HCT116 (cell line): ENCODE measurements at regions not wholly inside any gene's neighbourhood (a gene's known extent, or its start where the extent isn't known, plus 50 kb on each side); places are given as distances from the start of the nearest gene placed in this dataset.

Experiments
- CEBPB ChIP-seq: IDR thresholded peaks from 2 replicates; pipeline ENCODE4 v1.6.1; 2012; ENCODE audit warnings: low read depth
- EGR1 ChIP-seq: IDR thresholded peaks from 2 replicates; pipeline ENCODE4 v1.6.1; 2012; ENCODE audit warnings: low read depth
- EZH2 ChIP-seq: fragments of 200-600 bp; sonication (generic); IDR thresholded peaks from 2 replicates; pipeline ENCODE4 v1.6.1; 2017; ENCODE audit warnings: antibody characterized with exemption, mixed run types
- EZH2phosphoT487 ChIP-seq: fragments of 200-600 bp; IDR thresholded peaks from 2 replicates; pipeline ENCODE4 v1.6.1; 2018; ENCODE audit warnings: antibody characterized with exemption, borderline replicate concordance
- JUND ChIP-seq: IDR thresholded peaks from 2 replicates; pipeline ENCODE4 v1.6.1; 2012
- POLR2A ChIP-seq: IDR thresholded peaks from 2 replicates; pipeline ENCODE4 v1.7.0; 2011; ENCODE audit warnings: borderline replicate concordance; ENCODE audit not compliant: insufficient read depth, insufficient read length; ENCODE audit errors: extremely low read depth
- POLR2AphosphoS5 ChIP-seq: IDR thresholded peaks from 2 replicates; pipeline ENCODE4 v1.6.1; 2011; ENCODE audit warnings: mild to moderate bottlenecking, low read depth, low read length, moderate library complexity
- RAD21 ChIP-seq: IDR thresholded peaks from 2 replicates; pipeline ENCODE4 v1.6.1; 2012; ENCODE audit warnings: low read depth, mild to moderate bottlenecking
- SP1 ChIP-seq: IDR thresholded peaks from 2 replicates; pipeline ENCODE4 v1.6.1; 2012; ENCODE audit warnings: low read depth
- TCF7L2 ChIP-seq: IDR thresholded peaks from 2 replicates; pipeline ENCODE4 v1.7.0; 2011; ENCODE audit warnings: borderline replicate concordance, inconsistent platforms; ENCODE audit not compliant: insufficient read depth, insufficient read length; ENCODE audit errors: extremely low read depth
- TF ChIP-seq, protein P1 (sequence below), 3 experiments: fragments of 200-600 bp in 1 of 3; sonication (generic) in 1 of 3; IDR thresholded peaks in 2 of 3; conservative IDR thresholded peaks in 1 of 3; 2 replicates each; pipeline ENCODE4 v1.5.1; 2012 to 2017; ENCODE audit warnings: low read depth in 2 of 3, low read length in 2 of 3, antibody characterized with exemption in 1 of 3, borderline replicate concordance in 1 of 3, control low read depth in 1 of 3, mild to moderate bottlenecking in 1 of 3, mixed read lengths in 1 of 3, mixed run types in 1 of 3, moderate library complexity in 1 of 3; ENCODE audit not compliant: insufficient read depth in 1 of 3
- TF ChIP-seq, protein P2 (sequence below): IDR thresholded peaks from 2 replicates; pipeline ENCODE4 v1.6.1; 2012; ENCODE audit warnings: low read depth
- TF ChIP-seq, protein P3 (sequence below): IDR thresholded peaks from 2 replicates; pipeline ENCODE4 v1.6.1; 2011; ENCODE audit warnings: mild to moderate bottlenecking, low read length, moderate library complexity; ENCODE audit not compliant: insufficient replicate concordance; ENCODE audit errors: extremely low read depth

DNA sequence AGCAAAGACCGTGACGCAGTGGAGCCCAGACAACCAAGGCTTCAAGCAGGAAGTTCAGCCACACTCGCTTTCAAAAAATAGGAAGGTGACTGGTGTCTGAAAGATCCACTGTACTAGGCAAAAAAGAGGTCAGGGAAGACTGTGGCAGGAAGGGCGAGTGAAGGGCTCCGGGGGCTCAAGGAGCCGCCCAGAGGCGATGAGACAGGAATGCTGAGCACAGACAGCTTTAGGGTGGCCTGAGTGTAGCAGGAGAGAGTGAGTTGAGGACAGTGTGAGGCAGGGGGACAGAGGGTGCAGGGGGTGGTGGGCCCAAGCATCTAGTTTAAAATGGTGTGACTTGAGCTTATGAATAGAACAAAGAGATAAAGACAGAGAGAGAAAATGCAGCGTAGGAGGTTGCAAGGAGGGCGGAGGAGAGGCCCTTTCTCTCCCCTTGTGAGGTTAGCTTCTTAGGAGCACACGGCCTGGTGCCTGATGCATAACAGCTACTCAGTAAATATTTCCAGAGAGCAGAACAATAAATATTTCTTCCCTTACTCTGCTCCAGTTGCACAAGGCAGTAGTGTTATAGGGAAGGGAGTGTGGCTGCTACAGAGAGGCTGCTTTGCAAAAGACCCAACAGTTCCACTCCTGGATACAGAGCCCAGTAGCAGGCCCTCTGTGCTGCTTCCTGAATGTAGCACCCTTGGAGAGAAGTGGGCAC is 789.7 kb upstream of the RAB6C start:
- TF ChIP-seq, protein P1, sequence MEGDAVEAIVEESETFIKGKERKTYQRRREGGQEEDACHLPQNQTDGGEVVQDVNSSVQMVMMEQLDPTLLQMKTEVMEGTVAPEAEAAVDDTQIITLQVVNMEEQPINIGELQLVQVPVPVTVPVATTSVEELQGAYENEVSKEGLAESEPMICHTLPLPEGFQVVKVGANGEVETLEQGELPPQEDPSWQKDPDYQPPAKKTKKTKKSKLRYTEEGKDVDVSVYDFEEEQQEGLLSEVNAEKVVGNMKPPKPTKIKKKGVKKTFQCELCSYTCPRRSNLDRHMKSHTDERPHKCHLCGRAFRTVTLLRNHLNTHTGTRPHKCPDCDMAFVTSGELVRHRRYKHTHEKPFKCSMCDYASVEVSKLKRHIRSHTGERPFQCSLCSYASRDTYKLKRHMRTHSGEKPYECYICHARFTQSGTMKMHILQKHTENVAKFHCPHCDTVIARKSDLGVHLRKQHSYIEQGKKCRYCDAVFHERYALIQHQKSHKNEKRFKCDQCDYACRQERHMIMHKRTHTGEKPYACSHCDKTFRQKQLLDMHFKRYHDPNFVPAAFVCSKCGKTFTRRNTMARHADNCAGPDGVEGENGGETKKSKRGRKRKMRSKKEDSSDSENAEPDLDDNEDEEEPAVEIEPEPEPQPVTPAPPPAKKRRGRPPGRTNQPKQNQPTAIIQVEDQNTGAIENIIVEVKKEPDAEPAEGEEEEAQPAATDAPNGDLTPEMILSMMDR (IDR thresholded peaks at IDR 0.05 in 2 of 3, conservative IDR thresholded peaks at IDR 0.05 in 1 of 3; ENCODE audit: borderline replicate concordance in 1 of 3, insufficient read depth in 1 of 3, low read depth in 2 of 3, low read length in 2 of 3): no peak
- TF ChIP-seq CEBPB (no peak), POLR2AphosphoS5 (no peak), EZH2phosphoT487 (no peak), POLR2A (no peak), JUND (no peak), EZH2 (no peak), TCF7L2 (no peak), RAD21 (no peak), SP1 (no peak), EGR1 (no peak)
- TF ChIP-seq, protein P2, sequence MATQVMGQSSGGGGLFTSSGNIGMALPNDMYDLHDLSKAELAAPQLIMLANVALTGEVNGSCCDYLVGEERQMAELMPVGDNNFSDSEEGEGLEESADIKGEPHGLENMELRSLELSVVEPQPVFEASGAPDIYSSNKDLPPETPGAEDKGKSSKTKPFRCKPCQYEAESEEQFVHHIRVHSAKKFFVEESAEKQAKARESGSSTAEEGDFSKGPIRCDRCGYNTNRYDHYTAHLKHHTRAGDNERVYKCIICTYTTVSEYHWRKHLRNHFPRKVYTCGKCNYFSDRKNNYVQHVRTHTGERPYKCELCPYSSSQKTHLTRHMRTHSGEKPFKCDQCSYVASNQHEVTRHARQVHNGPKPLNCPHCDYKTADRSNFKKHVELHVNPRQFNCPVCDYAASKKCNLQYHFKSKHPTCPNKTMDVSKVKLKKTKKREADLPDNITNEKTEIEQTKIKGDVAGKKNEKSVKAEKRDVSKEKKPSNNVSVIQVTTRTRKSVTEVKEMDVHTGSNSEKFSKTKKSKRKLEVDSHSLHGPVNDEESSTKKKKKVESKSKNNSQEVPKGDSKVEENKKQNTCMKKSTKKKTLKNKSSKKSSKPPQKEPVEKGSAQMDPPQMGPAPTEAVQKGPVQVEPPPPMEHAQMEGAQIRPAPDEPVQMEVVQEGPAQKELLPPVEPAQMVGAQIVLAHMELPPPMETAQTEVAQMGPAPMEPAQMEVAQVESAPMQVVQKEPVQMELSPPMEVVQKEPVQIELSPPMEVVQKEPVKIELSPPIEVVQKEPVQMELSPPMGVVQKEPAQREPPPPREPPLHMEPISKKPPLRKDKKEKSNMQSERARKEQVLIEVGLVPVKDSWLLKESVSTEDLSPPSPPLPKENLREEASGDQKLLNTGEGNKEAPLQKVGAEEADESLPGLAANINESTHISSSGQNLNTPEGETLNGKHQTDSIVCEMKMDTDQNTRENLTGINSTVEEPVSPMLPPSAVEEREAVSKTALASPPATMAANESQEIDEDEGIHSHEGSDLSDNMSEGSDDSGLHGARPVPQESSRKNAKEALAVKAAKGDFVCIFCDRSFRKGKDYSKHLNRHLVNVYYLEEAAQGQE: no peak
- TF ChIP-seq, protein P3, sequence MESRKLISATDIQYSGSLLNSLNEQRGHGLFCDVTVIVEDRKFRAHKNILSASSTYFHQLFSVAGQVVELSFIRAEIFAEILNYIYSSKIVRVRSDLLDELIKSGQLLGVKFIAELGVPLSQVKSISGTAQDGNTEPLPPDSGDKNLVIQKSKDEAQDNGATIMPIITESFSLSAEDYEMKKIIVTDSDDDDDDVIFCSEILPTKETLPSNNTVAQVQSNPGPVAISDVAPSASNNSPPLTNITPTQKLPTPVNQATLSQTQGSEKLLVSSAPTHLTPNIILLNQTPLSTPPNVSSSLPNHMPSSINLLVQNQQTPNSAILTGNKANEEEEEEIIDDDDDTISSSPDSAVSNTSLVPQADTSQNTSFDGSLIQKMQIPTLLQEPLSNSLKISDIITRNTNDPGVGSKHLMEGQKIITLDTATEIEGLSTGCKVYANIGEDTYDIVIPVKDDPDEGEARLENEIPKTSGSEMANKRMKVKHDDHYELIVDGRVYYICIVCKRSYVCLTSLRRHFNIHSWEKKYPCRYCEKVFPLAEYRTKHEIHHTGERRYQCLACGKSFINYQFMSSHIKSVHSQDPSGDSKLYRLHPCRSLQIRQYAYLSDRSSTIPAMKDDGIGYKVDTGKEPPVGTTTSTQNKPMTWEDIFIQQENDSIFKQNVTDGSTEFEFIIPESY: no peak
